ENCODE measurements at regions not wholly inside any gene's neighbourhood (a gene's known extent, or its start where the extent isn't known, plus 50 kb on each side); places are given as distances from the start of the nearest gene placed in this dataset.

GRCh38 chr6:98458708-98459107 lies 375.7 kb upstream of the POU3F2 start:
- H3K4me3 Mint-ChIP-seq (ENCODE audit: unreplicated experiment), result no peak overlapping the region
- Histone ChIP-seq H3K79me2 (ENCODE audit: insufficient read depth, low read length) (no peaks in the 10 kb centered on the region), H3K4me3 (ENCODE audit: insufficient read depth, low read depth, low read length) (no peak overlapping the region), H4K20me1 (ENCODE audit: insufficient read depth, low read length) (no peaks in the 10 kb centered on the region), H3K9ac (ENCODE audit: low read length) (no peak overlapping the region), H3K27me3 (ENCODE audit: insufficient read depth, low read length) (no peaks in the 10 kb centered on the region), H2AFZ (ENCODE audit: low read depth, low read length) (no peak overlapping the region), H3K4me1 (ENCODE audit: insufficient read depth, low read length) (no peaks in the 10 kb centered on the region), H3K9me3 (ENCODE audit: insufficient read depth, low read depth, low read length) (no peaks in the 10 kb centered on the region), H3K27ac (ENCODE audit: low read depth, low read length) (no peak overlapping the region), H3K4me2 (ENCODE audit: low read length) (no peak overlapping the region), H3K36me3 (ENCODE audit: insufficient read depth, low read length) (no peaks in the 10 kb centered on the region)
- DNase-seq (ENCODE audit: low read depth) (no peak), FAIRE-seq (no peak)
- H3K9me3 Mint-ChIP-seq (ENCODE audit: unreplicated experiment), result no peaks in the 10 kb centered on the region
- no peak overlapping the region for H3K27ac Mint-ChIP-seq (ENCODE audit: unreplicated experiment)
- TF ChIP-seq EZH2 (IDR thresholded peaks at IDR 0.05; ENCODE audit: insufficient read depth, low read length), result no peak
- no peak for TF ChIP-seq CTCF (IDR thresholded peaks at IDR 0.05; ENCODE audit: insufficient read depth, low read depth, low read length)
- no peaks in the 10 kb centered on the region for H3K4me1 Mint-ChIP-seq (ENCODE audit: low read depth, unreplicated experiment)
- H3K36me3 Mint-ChIP-seq (ENCODE audit: low read depth, unreplicated experiment), result no peaks in the 10 kb centered on the region
- no peaks in the 10 kb centered on the region for H3K27me3 Mint-ChIP-seq (ENCODE audit: low read depth, unreplicated experiment)

- no peak for FAIRE-seq
- no peaks in the 10 kb centered on the region for H4K20me1 ChIP-seq (ENCODE audit: insufficient read depth, low read length)
- H3K27ac ChIP-seq (ENCODE audit: low read depth, low read length), result no peak overlapping the region
- no peak overlapping the region for H3K4me3 ChIP-seq (ENCODE audit: insufficient read depth, low read depth, low read length)
- H2AFZ ChIP-seq (ENCODE audit: low read depth, low read length), result no peak overlapping the region
- no peaks in the 10 kb centered on the region for H3K79me2 ChIP-seq (ENCODE audit: insufficient read depth, low read length)
- no peaks in the 10 kb centered on the region for H3K4me1 ChIP-seq (ENCODE audit: insufficient read depth, low read length)
- Mint-ChIP-seq H3K36me3 (ENCODE audit: low read depth, unreplicated experiment) (no peaks in the 10 kb centered on the region), H3K27me3 (ENCODE audit: low read depth, unreplicated experiment) (no peaks in the 10 kb centered on the region), H3K4me1 (ENCODE audit: low read depth, unreplicated experiment) (peaks cover 5% of the 10 kb centered on the region), H3K9me3 (ENCODE audit: unreplicated experiment) (no peaks in the 10 kb centered on the region), H3K4me3 (ENCODE audit: unreplicated experiment) (no peak overlapping the region), H3K27ac (ENCODE audit: unreplicated experiment) (no peak overlapping the region)
- DNase-seq (ENCODE audit: low read depth), result no peak
- H3K9me3 ChIP-seq (ENCODE audit: insufficient read depth, low read depth, low read length), result no peaks in the 10 kb centered on the region
- no peaks in the 10 kb centered on the region for H3K27me3 ChIP-seq (ENCODE audit: insufficient read depth, low read length)
- no peak overlapping the region for H3K9ac ChIP-seq (ENCODE audit: low read length)
- TF ChIP-seq CTCF (IDR thresholded peaks at IDR 0.05; ENCODE audit: insufficient read depth, low read depth, low read length), result no peak
- no peak for TF ChIP-seq EZH2 (IDR thresholded peaks at IDR 0.05; ENCODE audit: insufficient read depth, low read length)
- no peaks in the 10 kb centered on the region for H3K36me3 ChIP-seq (ENCODE audit: insufficient read depth, low read length)
- no peak overlapping the region for H3K4me2 ChIP-seq (ENCODE audit: low read length)
These were observed 371.1 kb upstream of the POU3F2 start for GRCh38 chr6:98463038-98464000.

GRCh38 chr6:98467091-98467490 lies 367.3 kb upstream of the POU3F2 start:
- Mint-ChIP-seq H3K4me1 (ENCODE audit: low read depth, unreplicated experiment) (peaks cover 5% of the 10 kb centered on the region), H3K4me3 (ENCODE audit: unreplicated experiment) (no peak overlapping the region), H3K9me3 (ENCODE audit: unreplicated experiment) (peaks cover 8% of the 10 kb centered on the region), H3K36me3 (ENCODE audit: low read depth, unreplicated experiment) (no peaks in the 10 kb centered on the region), H3K27ac (ENCODE audit: unreplicated experiment) (no peak overlapping the region), H3K27me3 (ENCODE audit: low read depth, unreplicated experiment) (no peaks in the 10 kb centered on the region)
- Histone ChIP-seq H3K9ac (ENCODE audit: low read length) (no peak overlapping the region), H4K20me1 (ENCODE audit: insufficient read depth, low read length) (no peaks in the 10 kb centered on the region), H3K9me3 (ENCODE audit: insufficient read depth, low read depth, low read length) (peaks cover 2% of the 10 kb centered on the region), H3K4me2 (ENCODE audit: low read length) (no peak overlapping the region), H3K27me3 (ENCODE audit: insufficient read depth, low read length) (no peaks in the 10 kb centered on the region), H3K4me3 (ENCODE audit: insufficient read depth, low read depth, low read length) (no peak overlapping the region), H3K27ac (ENCODE audit: low read depth, low read length) (no peak overlapping the region), H3K4me1 (ENCODE audit: insufficient read depth, low read length) (no peaks in the 10 kb centered on the region), H2AFZ (ENCODE audit: low read depth, low read length) (no peak overlapping the region), H3K36me3 (ENCODE audit: insufficient read depth, low read length) (no peaks in the 10 kb centered on the region), H3K79me2 (ENCODE audit: insufficient read depth, low read length) (no peaks in the 10 kb centered on the region)
- FAIRE-seq (no peak), DNase-seq (ENCODE audit: low read depth) (peak; percentile 58)
- TF ChIP-seq EZH2 (IDR thresholded peaks at IDR 0.05; ENCODE audit: insufficient read depth, low read length) (no peak), CTCF (IDR thresholded peaks at IDR 0.05; ENCODE audit: insufficient read depth, low read depth, low read length) (no peak)
